Loucy (cell line): ENCODE measurements at regions not wholly inside any gene's neighbourhood (a gene's known extent, or its start where the extent isn't known, plus 50 kb on each side); places are given as distances from the start of the nearest gene placed in this dataset.

Experiments
- CTCF ChIP-seq: fragments of 200-600 bp; sonication (generic); conservative IDR thresholded peaks from 2 replicates; pipeline ENCODE4 v1.5.1; 2014; ENCODE audit warnings: mild to moderate bottlenecking, antibody characterized with exemption, low read length
- EZH2phosphoT487 ChIP-seq: fragments of 200-600 bp; IDR thresholded peaks from 2 replicates; pipeline ENCODE4 v1.6.1; 2018; ENCODE audit warnings: antibody characterized with exemption, mild to moderate bottlenecking, moderate library complexity, borderline replicate concordance

- TF ChIP-seq CTCF (no peak), EZH2phosphoT487 (no peak)
Measured at GRCh38 chr9:16139774-16140173, 586.9 kb downstream of the CCDC171 start.
